Natural killer cell (primary cell): ENCODE measurements at regions not wholly inside any gene's neighbourhood (a gene's known extent, or its start where the extent isn't known, plus 50 kb on each side); places are given as distances from the start of the nearest gene placed in this dataset.

Experiments used
- ATAC-seq, 3 donors: fragments of 150-1000 bp in 2 of 3; fragments of 200-7000 bp in 1 of 3; cut with Tn5 transposase; 1 replicate in 1 of 3; 2 replicates in 2 of 3; pipeline ENCODE4 v1.10.0; 2021; ENCODE audit warnings: mild to moderate bottlenecking in 2 of 3, moderate library complexity in 2 of 3
- DNase-seq, 2 donors: peaks; one replicate each; pipeline versions ENCODE4 v3.0.0 to v3.0.0-alpha.2; 2013 to 2021; ENCODE audit warnings: mixed read lengths in 1 of 2
- H3K27ac ChIP-seq: one replicate; pipeline ENCODE4 v1.5.1; 2013; ENCODE audit warnings: mild to moderate bottlenecking, low read length
- H3K27me3 ChIP-seq: one replicate; pipeline ENCODE4 v1.6.1; 2013; ENCODE audit warnings: low read length; ENCODE audit not compliant: control insufficient read depth, insufficient read depth
- H3K36me3 ChIP-seq: one replicate; pipeline ENCODE4 v1.6.1; 2013; ENCODE audit warnings: low read length; ENCODE audit not compliant: control insufficient read depth, insufficient read depth
- H3K4me1 ChIP-seq: one replicate; pipeline ENCODE4 v1.6.1; 2013; ENCODE audit warnings: low read length; ENCODE audit not compliant: control insufficient read depth, insufficient read depth
- H3K4me3 ChIP-seq: one replicate; pipeline ENCODE4 v1.5.1; 2013; ENCODE audit warnings: low read length
- H3K9me3 ChIP-seq: one replicate; pipeline ENCODE4 v1.6.1; 2013; ENCODE audit warnings: low read length; ENCODE audit not compliant: control insufficient read depth, insufficient read depth
- H3K27ac Mint-ChIP-seq, 2 donors: one replicate each; pipeline ENCODE4 v1.8.0; 2022; ENCODE audit warnings: mild to moderate bottlenecking in 2 of 2, mixed read lengths in 2 of 2, moderate library complexity in 1 of 2
- H3K27me3 Mint-ChIP-seq, 2 donors: one replicate each; pipeline ENCODE4 v1.8.0; 2022; ENCODE audit warnings: low read depth in 2 of 2, mixed read lengths in 2 of 2
- H3K36me3 Mint-ChIP-seq: one replicate; pipeline ENCODE4 v1.8.0; 2022; ENCODE audit warnings: mixed read lengths
- H3K4me1 Mint-ChIP-seq, 2 donors: one replicate each; pipeline ENCODE4 v1.8.0; 2022; ENCODE audit warnings: mixed read lengths in 2 of 2
- H3K4me3 Mint-ChIP-seq: one replicate; pipeline ENCODE4 v1.8.0; 2022; ENCODE audit warnings: mild to moderate bottlenecking, moderate library complexity, mixed read lengths
- H3K9me3 Mint-ChIP-seq, 2 donors: one replicate each; pipeline ENCODE4 v1.8.0; 2022; ENCODE audit warnings: mixed read lengths in 2 of 2
- CTCF ChIP-seq: fragments of 200-600 bp; IDR thresholded peaks from one replicate; pipeline ENCODE4 v1.8.0; 2022; ENCODE audit warnings: antibody characterized with exemption
- WGBS: methylation state at CpG from one replicate; pipeline ENCODE4 v1.1.7; 2013; ENCODE audit warnings: missing lambda C conversion rate; ENCODE audit not compliant: insufficient coverage; 5-methylcytosine and 5-hydroxymethylcytosine counted together
- intact Hi-C: fragments of 100-400 bp; cut with micrococcal nuclease; formaldehyde crosslinking; loops from one replicate; pipeline ENCODE4 v1.14.2; 2022

GRCh38 chr2:128940378-128940777, 621.7 kb upstream of the HS6ST1 start:
- no peak overlapping the region for H3K27ac Mint-ChIP-seq
- H3K9me3 Mint-ChIP-seq, result peaks cover 6 to 10% of the 10 kb centered on the region in 2 donors
- no peaks in the 10 kb centered on the region for H3K36me3 Mint-ChIP-seq
- no peaks in the 10 kb centered on the region for H3K27me3 ChIP-seq
- intact Hi-C loops, result no loop called here
- no peak overlapping the region for H3K4me3 Mint-ChIP-seq
- no peaks in the 10 kb centered on the region for H3K4me1 ChIP-seq
- no peaks in the 10 kb centered on the region for H3K27me3 Mint-ChIP-seq
- no peaks in the 10 kb centered on the region for H3K9me3 ChIP-seq
- no peaks in the 10 kb centered on the region for H3K4me1 Mint-ChIP-seq
- no peak overlapping the region for H3K4me3 ChIP-seq
- no peak for DNase-seq
- H3K36me3 ChIP-seq, result no peaks in the 10 kb centered on the region
- no peak for TF ChIP-seq CTCF
- WGBS, result 90% methylated on average over 11 of the region's 12 CpGs
- ATAC-seq, result no peak
- H3K27ac ChIP-seq, result no peak overlapping the region

DNA sequence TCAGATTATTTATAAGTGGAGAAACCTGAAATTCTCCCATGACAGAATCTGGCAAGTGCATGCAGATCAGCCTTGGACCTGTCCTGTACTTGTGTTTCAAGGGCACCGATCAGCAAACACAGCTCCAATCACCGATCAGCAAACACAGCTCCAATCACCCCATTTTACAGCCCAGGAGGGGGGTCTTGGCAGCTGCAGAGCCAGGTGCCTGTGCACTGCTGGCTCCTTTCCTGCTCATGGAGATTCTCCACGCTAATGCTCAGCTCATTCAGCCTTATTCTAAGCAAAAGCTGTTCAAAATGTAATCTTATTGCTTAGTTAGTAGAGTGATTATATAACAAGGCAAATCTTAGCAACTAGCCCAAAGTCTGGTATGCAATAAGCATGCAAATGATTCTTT, 623.1 kb upstream of the HS6ST1 start:
- 58% methylated on average over 3 of the region's 3 CpGs for WGBS
- H3K4me1 Mint-ChIP-seq, result no peaks in the 10 kb centered on the region

GRCh38 chr2:128949360-128949759, 630.7 kb upstream of the HS6ST1 start:
- H3K4me1 ChIP-seq, result no peaks in the 10 kb centered on the region
- no peaks in the 10 kb centered on the region for H3K9me3 ChIP-seq
- H3K27ac ChIP-seq, result no peak overlapping the region
- TF ChIP-seq CTCF, result no peak
- Mint-ChIP-seq H3K9me3 (peaks cover 0 to 6% of the 10 kb centered on the region in 2 donors), H3K4me1 (no peaks in the 10 kb centered on the region), H3K36me3 (no peaks in the 10 kb centered on the region), H3K27ac (no peak overlapping the region), H3K27me3 (no peaks in the 10 kb centered on the region), H3K4me3 (no peak overlapping the region)
- intact Hi-C loops, result no loop called here
- H3K4me3 ChIP-seq, result no peak overlapping the region
- no peaks in the 10 kb centered on the region for H3K36me3 ChIP-seq
- WGBS, result 95% methylated on average over 5 of the region's 5 CpGs
- DNase-seq (no peak), ATAC-seq (no peak)
- H3K27me3 ChIP-seq, result no peaks in the 10 kb centered on the region

More for the DNA sequence above, 623.1 kb upstream of the HS6ST1 start:
- H3K9me3 Mint-ChIP-seq, result peaks cover 4 to 7% of the 10 kb centered on the region in 2 donors
- no peaks in the 10 kb centered on the region for H3K27me3 ChIP-seq
- H3K27me3 Mint-ChIP-seq, result no peaks in the 10 kb centered on the region
- intact Hi-C loops, result no loop called here
- DNase-seq, result no peak
- no peak overlapping the region for H3K27ac ChIP-seq
- H3K36me3 Mint-ChIP-seq, result no peaks in the 10 kb centered on the region
- ATAC-seq, result no peak
- H3K9me3 ChIP-seq, result no peaks in the 10 kb centered on the region
- H3K4me3 Mint-ChIP-seq, result no peak overlapping the region
- TF ChIP-seq CTCF, result no peak
- H3K4me3 ChIP-seq, result no peak overlapping the region
- H3K4me1 ChIP-seq, result no peaks in the 10 kb centered on the region
- no peaks in the 10 kb centered on the region for H3K36me3 ChIP-seq
- H3K27ac Mint-ChIP-seq, result no peak overlapping the region

- no peak for TF ChIP-seq CTCF
- Mint-ChIP-seq H3K27ac (no peak overlapping the region), H3K9me3 (peaks cover 2 to 6% of the 10 kb centered on the region in 2 donors), H3K27me3 (no peaks in the 10 kb centered on the region), H3K36me3 (no peaks in the 10 kb centered on the region), H3K4me1 (no peaks in the 10 kb centered on the region), H3K4me3 (no peak overlapping the region)
- Histone ChIP-seq H3K4me1 (no peaks in the 10 kb centered on the region), H3K4me3 (no peak overlapping the region), H3K27me3 (no peaks in the 10 kb centered on the region), H3K36me3 (no peaks in the 10 kb centered on the region), H3K9me3 (no peaks in the 10 kb centered on the region), H3K27ac (no peak overlapping the region)
- DNase-seq (no peak), ATAC-seq (no peak)
- 84% methylated on average over 3 of the region's 4 CpGs for WGBS
- intact Hi-C loops, result no loop called here
Measured at GRCh38 chr2:128950758-128951157, 632.1 kb upstream of the HS6ST1 start.
